AG09319 (cell line): ENCODE measurements at regions not wholly inside any gene's neighbourhood (a gene's known extent, or its start where the extent isn't known, plus 50 kb on each side); places are given as distances from the start of the nearest gene placed in this dataset.

Source experiments
- DNase-seq: peaks from one replicate; pipeline ENCODE4 v3.0.0-alpha.2; 2010; ENCODE audit warnings: low read depth; ENCODE audit errors: extremely low read depth
- TF ChIP-seq, protein P1 (sequence below): IDR thresholded peaks from 2 replicates; pipeline ENCODE4 v1.5.1; 2011; ENCODE audit warnings: low read depth, mild to moderate bottlenecking, inconsistent platforms, low read length, moderate library complexity

DNA sequence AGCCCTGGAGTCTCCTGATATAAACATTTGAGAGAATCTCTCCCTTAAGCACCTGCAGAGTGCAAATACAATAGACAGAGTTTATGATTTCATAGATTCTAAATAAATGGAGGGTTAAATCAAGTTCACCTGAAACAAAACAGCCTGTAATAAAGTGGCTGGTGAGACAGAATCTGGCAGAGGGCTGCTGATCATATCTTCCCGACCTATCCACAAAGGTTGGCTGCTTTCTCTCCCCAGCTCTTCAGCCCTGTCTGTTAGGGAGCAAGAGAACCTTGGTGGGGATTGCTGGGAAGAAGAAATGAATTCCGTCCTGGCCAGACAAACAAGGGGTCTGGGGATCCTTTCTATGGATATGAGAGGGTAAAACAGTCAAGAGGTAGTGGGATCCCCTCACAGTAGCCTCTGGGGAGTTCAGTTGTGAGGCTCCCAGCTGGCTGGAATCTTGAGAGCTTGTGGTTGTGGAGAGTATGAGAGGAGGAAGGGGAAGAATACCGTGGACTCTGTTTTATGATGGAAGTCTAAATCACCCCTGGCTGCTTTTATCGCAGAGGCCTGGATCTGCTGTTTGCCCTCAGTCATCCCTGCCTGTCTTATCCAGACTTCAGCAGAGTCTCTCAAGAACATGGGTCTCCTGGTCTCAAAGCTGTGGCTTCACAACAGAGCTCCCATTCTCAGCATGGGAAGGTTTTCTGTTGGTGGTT is 451.3 kb downstream of the NTRK3 start:
- TF ChIP-seq, protein P1, sequence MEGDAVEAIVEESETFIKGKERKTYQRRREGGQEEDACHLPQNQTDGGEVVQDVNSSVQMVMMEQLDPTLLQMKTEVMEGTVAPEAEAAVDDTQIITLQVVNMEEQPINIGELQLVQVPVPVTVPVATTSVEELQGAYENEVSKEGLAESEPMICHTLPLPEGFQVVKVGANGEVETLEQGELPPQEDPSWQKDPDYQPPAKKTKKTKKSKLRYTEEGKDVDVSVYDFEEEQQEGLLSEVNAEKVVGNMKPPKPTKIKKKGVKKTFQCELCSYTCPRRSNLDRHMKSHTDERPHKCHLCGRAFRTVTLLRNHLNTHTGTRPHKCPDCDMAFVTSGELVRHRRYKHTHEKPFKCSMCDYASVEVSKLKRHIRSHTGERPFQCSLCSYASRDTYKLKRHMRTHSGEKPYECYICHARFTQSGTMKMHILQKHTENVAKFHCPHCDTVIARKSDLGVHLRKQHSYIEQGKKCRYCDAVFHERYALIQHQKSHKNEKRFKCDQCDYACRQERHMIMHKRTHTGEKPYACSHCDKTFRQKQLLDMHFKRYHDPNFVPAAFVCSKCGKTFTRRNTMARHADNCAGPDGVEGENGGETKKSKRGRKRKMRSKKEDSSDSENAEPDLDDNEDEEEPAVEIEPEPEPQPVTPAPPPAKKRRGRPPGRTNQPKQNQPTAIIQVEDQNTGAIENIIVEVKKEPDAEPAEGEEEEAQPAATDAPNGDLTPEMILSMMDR, result no peak
- DNase-seq, result no peak

DNA sequence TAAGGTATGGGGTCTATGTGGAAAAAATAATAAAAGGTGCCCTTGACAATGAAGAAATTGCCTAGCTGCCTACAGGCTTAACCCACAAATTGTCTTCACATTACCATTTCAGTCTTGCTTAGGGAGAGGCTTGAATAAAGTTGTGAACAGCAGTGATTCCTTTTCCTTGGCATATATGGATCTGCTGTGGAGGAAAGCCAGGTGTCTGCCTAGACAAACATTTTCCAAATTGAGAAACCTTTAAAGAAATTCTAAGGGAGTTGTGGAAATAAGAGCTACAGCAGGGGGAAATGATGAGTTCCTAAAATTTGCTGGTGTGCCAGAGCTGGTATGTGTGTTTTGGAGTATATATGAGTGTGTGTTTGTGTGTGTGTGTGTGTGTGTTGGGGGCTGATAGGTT is 452.1 kb downstream of the NTRK3 start:
- TF ChIP-seq, protein P1, result no peak
- DNase-seq, result no peak

DNA sequence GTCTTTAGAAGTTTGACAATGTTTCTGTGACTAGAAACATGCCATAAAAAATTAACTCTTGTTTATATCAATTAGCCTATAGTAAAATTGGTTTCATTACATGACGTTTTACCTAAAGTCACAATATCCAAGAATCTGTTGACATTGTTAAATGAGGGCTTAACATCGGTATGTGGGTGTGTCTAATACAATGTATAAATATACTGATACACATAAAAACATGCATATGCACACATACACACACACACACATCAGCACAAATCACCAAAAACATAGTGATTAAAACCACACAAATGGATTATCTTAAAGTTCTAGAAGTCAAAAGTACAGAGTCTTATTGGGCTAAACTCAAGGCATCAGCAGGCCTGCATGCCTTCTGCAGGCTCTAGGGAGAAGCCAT is 456.7 kb downstream of the NTRK3 start:
- no peak for DNase-seq
- TF ChIP-seq, protein P1, result no peak

DNA sequence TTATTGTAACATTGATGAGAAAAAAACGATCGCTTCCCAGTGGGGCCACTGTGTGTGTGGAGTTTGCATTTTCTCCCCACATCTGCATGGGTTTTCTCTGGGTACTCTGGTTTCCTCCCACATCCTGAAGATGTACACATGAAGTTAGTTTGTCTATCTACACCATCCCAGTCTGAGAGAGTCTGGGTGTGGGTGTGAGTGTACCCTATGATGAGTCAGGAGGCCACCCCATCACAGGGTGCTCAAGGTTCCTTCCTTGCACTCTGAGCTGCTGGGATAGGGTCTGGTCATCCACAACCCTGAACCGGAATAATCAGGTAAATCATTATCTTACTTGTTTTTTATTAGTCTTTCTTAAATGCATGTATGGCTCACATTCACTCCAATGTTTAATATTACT is 457.1 kb downstream of the NTRK3 start:
- DNase-seq, result no peak
- TF ChIP-seq, protein P1, result no peak

DNA sequence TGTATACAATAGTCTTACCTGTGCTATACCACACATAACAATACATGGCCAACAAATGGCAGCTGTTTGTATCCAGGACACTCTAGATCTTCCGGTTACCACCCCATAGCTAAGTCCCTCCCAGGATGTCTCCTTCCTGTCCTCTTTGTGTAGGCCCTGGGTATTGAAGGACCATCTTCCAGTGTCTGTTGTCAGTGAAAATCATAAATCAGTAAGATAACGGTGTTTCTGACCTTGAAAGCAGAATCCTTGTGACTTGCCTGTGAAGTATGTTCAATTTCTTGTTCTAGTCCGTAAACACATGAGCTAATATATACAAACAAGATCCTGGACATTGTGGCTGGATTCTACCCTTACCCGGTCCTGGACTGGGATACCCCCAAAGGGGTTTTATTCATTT is 462.8 kb downstream of the NTRK3 start:
- TF ChIP-seq, protein P1, result no peak
- DNase-seq, result no peak

DNA sequence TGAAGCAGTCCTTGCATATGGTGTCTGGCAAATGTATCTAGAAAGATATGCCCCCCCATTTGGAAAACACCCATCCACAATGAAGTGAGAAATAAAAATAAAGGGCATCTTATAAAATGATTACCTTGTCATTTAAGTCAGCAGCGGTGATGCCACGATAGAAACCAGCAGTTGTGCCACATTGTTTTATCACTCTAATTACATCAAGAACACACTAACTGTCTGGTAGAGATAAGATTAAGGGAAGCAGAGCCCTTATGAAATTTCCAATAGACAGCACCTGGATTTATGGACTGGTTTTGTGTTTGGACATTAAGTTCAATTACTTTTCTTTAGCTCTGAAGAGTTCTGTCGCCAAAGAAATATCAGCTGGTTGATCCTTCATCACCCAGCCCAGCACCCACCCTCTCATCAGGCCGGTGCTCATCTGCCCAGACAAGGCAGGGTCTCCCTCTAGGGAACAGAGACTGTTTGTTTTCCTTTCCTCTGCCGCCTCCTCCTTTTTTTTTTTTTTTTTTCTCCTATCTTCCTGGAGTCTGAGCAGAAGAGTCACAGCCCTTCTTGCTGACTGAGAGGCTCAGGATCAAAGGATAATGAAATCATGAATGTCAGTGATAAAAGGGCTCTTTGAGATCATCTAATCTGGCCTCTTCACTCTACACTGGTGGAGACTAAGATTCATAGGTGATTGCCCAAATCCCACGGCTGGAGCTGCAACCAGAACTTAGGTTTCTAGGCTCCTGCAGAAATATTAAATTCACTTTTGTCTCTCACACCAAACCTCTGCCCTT is 464.1 kb downstream of the NTRK3 start:
- TF ChIP-seq, protein P1, result no peak
- DNase-seq, result no peak

DNA sequence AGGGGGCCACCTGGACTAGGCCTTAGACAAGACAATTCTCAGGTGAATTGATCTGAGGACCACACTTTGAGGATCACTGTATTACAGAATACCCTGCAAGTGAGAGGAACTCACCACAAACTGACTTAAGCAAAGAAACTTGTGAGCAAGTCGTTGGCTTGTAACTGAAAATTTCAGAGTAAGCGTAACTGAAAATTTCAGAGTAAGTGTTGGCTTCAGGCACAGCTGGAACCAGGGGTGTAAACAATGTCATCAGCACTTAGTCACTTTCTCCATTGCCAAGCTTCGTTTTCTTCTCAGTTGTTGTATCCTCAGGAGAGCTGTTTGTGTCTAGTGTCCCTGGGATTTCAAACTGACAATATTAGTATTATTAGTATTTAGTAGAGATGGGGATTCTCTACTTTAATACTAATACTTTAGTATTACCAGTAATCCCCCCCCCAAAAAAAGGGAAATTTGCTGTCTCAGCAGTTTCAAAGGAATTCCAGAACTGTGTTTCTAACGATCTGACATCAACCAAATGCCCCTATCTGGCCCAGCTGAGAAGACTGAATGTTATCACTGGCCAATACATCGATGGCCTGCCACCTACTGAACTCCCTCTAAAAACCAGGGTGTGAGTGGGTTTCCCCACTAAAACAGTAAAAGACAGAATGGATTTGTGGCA is 474.4 kb downstream of the NTRK3 start:
- TF ChIP-seq, protein P1, result no peak

More for the DNA sequence above, 474.4 kb downstream of the NTRK3 start:
- no peak for DNase-seq
